ENCODE measurements at regions not wholly inside any gene's neighbourhood (a gene's known extent, or its start where the extent isn't known, plus 50 kb on each side); places are given as distances from the start of the nearest gene placed in this dataset.

DNA sequence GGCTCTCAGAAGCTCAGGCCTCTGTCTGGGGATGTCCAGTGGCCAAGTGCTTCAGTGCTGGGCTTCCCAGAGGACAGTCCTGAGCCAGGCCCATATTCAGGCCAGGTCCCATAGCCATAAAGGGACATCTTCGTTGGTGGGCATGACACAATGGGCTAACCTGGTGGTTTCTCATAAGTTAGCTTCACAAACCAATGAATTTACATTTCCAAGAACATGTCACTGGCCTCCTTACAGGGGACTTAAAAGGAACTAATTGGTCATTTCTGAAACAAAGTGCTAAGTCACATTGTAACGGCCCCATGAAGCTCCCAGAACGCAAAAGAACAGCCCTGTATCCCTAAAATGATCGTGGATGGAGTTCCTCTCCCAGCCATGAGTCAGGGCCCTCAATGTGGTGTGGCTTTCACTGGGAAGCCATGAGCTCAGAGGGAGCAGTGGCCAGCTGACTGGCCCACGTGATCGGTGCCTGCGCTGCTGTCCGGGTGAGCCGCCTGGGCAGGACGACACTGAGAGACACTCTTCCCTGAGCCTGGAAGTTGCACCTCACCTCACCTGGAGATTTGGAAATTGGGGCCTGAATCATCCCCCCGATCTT lies 163.7 kb upstream of the APCDD1 start:
- Histone ChIP-seq H3K4me3 (ENCODE audit: insufficient read depth, low read depth, low read length) (no peak overlapping the region), H3K27ac (ENCODE audit: low read depth, low read length) (no peak overlapping the region), H3K27me3 (ENCODE audit: insufficient read depth, low read length) (no peaks in the 10 kb centered on the region), H3K36me3 (ENCODE audit: insufficient read depth, low read length) (no peaks in the 10 kb centered on the region), H3K4me1 (ENCODE audit: insufficient read depth, low read length) (no peaks in the 10 kb centered on the region), H3K9me3 (ENCODE audit: insufficient read depth, low read depth, low read length) (peaks cover 4% of the 10 kb centered on the region), H3K79me2 (ENCODE audit: insufficient read depth, low read length) (no peaks in the 10 kb centered on the region), H3K9ac (ENCODE audit: low read length) (no peak overlapping the region), H2AFZ (ENCODE audit: low read depth, low read length) (no peak overlapping the region), H4K20me1 (ENCODE audit: insufficient read depth, low read length) (no peaks in the 10 kb centered on the region), H3K4me2 (ENCODE audit: low read length) (no peak overlapping the region)
- no peak for TF ChIP-seq EZH2 (IDR thresholded peaks at IDR 0.05; ENCODE audit: insufficient read depth, low read length)
- TF ChIP-seq, protein P1, sequence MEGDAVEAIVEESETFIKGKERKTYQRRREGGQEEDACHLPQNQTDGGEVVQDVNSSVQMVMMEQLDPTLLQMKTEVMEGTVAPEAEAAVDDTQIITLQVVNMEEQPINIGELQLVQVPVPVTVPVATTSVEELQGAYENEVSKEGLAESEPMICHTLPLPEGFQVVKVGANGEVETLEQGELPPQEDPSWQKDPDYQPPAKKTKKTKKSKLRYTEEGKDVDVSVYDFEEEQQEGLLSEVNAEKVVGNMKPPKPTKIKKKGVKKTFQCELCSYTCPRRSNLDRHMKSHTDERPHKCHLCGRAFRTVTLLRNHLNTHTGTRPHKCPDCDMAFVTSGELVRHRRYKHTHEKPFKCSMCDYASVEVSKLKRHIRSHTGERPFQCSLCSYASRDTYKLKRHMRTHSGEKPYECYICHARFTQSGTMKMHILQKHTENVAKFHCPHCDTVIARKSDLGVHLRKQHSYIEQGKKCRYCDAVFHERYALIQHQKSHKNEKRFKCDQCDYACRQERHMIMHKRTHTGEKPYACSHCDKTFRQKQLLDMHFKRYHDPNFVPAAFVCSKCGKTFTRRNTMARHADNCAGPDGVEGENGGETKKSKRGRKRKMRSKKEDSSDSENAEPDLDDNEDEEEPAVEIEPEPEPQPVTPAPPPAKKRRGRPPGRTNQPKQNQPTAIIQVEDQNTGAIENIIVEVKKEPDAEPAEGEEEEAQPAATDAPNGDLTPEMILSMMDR (IDR thresholded peaks at IDR 0.05; ENCODE audit: insufficient read depth, low read depth, low read length), result no peak
- no peak for FAIRE-seq
- Mint-ChIP-seq H3K27ac (ENCODE audit: unreplicated experiment) (no peak overlapping the region), H3K4me1 (ENCODE audit: low read depth, unreplicated experiment) (peaks cover 7% of the 10 kb centered on the region), H3K9me3 (ENCODE audit: unreplicated experiment) (peaks cover 9% of the 10 kb centered on the region), H3K27me3 (ENCODE audit: low read depth, unreplicated experiment) (peaks cover 4% of the 10 kb centered on the region), H3K36me3 (ENCODE audit: low read depth, unreplicated experiment) (no peaks in the 10 kb centered on the region), H3K4me3 (ENCODE audit: unreplicated experiment) (no peak overlapping the region)
- no peak for DNase-seq (ENCODE audit: low read depth)

DNA sequence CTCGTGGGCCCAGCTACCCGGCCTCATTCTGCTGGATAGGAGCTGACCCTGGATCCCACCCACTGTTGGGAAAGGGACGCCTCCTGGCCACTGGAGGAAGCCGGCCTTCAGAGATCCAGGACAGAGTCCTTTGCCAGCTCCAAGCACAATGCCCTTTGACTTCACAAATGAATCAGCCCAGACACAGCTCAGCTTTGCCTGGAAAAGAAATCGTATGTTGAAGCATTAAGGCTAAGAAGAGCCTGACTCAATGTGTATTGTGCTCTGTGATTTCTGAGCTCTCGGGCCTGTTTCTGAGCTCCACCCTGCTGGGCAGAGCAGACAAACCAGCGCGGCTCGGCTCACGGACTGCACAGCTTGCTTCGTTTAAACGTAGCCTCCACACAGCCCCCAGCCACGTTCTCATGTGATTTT lies 162.9 kb upstream of the APCDD1 start:
- H3K36me3 ChIP-seq (ENCODE audit: insufficient read depth, low read length), result no peaks in the 10 kb centered on the region
- no peaks in the 10 kb centered on the region for H3K27me3 ChIP-seq (ENCODE audit: insufficient read depth, low read length)
- Mint-ChIP-seq H3K36me3 (ENCODE audit: low read depth, unreplicated experiment) (no peaks in the 10 kb centered on the region), H3K4me3 (ENCODE audit: unreplicated experiment) (no peak overlapping the region), H3K27me3 (ENCODE audit: low read depth, unreplicated experiment) (peaks cover 2% of the 10 kb centered on the region), H3K4me1 (ENCODE audit: low read depth, unreplicated experiment) (peaks cover 7% of the 10 kb centered on the region), H3K27ac (ENCODE audit: unreplicated experiment) (no peak overlapping the region), H3K9me3 (ENCODE audit: unreplicated experiment) (peaks cover 9% of the 10 kb centered on the region)
- no peak overlapping the region for H3K4me3 ChIP-seq (ENCODE audit: insufficient read depth, low read depth, low read length)
- H3K27ac ChIP-seq (ENCODE audit: low read depth, low read length), result no peak overlapping the region
- H4K20me1 ChIP-seq (ENCODE audit: insufficient read depth, low read length), result no peaks in the 10 kb centered on the region
- no peaks in the 10 kb centered on the region for H3K4me1 ChIP-seq (ENCODE audit: insufficient read depth, low read length)
- FAIRE-seq, result no peak
- TF ChIP-seq, protein P1 (IDR thresholded peaks at IDR 0.05; ENCODE audit: insufficient read depth, low read depth, low read length), result no peak
- TF ChIP-seq EZH2 (IDR thresholded peaks at IDR 0.05; ENCODE audit: insufficient read depth, low read length), result no peak
- no peak for DNase-seq (ENCODE audit: low read depth)
- no peak overlapping the region for H3K9ac ChIP-seq (ENCODE audit: low read length)
- no peaks in the 10 kb centered on the region for H3K79me2 ChIP-seq (ENCODE audit: insufficient read depth, low read length)
- no peak overlapping the region for H3K4me2 ChIP-seq (ENCODE audit: low read length)
- H2AFZ ChIP-seq (ENCODE audit: low read depth, low read length), result peak overlapping the region; percentile 30
- H3K9me3 ChIP-seq (ENCODE audit: insufficient read depth, low read depth, low read length), result peaks cover 4% of the 10 kb centered on the region

GRCh38 chr18:10293966-10294365 lies 160.5 kb upstream of the APCDD1 start:
- Mint-ChIP-seq H3K9me3 (ENCODE audit: unreplicated experiment) (peaks cover 5% of the 10 kb centered on the region), H3K4me1 (ENCODE audit: low read depth, unreplicated experiment) (peaks cover 12% of the 10 kb centered on the region), H3K27ac (ENCODE audit: unreplicated experiment) (no peak overlapping the region), H3K36me3 (ENCODE audit: low read depth, unreplicated experiment) (no peaks in the 10 kb centered on the region), H3K27me3 (ENCODE audit: low read depth, unreplicated experiment) (peaks cover 2% of the 10 kb centered on the region), H3K4me3 (ENCODE audit: unreplicated experiment) (no peak overlapping the region)
- FAIRE-seq (no peak), DNase-seq (ENCODE audit: low read depth) (no peak)
- Histone ChIP-seq H3K36me3 (ENCODE audit: insufficient read depth, low read length) (no peaks in the 10 kb centered on the region), H2AFZ (ENCODE audit: low read depth, low read length) (no peak overlapping the region), H3K27me3 (ENCODE audit: insufficient read depth, low read length) (no peaks in the 10 kb centered on the region), H3K9me3 (ENCODE audit: insufficient read depth, low read depth, low read length) (peaks cover under 1% of the 10 kb centered on the region), H3K4me2 (ENCODE audit: low read length) (no peak overlapping the region), H4K20me1 (ENCODE audit: insufficient read depth, low read length) (no peaks in the 10 kb centered on the region), H3K79me2 (ENCODE audit: insufficient read depth, low read length) (no peaks in the 10 kb centered on the region), H3K4me1 (ENCODE audit: insufficient read depth, low read length) (no peaks in the 10 kb centered on the region), H3K4me3 (ENCODE audit: insufficient read depth, low read depth, low read length) (no peak overlapping the region), H3K9ac (ENCODE audit: low read length) (no peak overlapping the region), H3K27ac (ENCODE audit: low read depth, low read length) (no peak overlapping the region)
- no peak for TF ChIP-seq EZH2 (IDR thresholded peaks at IDR 0.05; ENCODE audit: insufficient read depth, low read length)
- TF ChIP-seq, protein P1 (IDR thresholded peaks at IDR 0.05; ENCODE audit: insufficient read depth, low read depth, low read length), result no peak

All from astrocyte (in vitro differentiated cells and primary cell).